ENCODE measurements at regions not wholly inside any gene's neighbourhood (a gene's known extent, or its start where the extent isn't known, plus 50 kb on each side); places are given as distances from the start of the nearest gene placed in this dataset.

- H3K4me3 Mint-ChIP-seq = peak overlapping the region; percentile 72
- H3K9me3 Mint-ChIP-seq = no peaks in the 10 kb centered on the region
- H3K36me3 Mint-ChIP-seq (ENCODE audit: low read depth) = no peaks in the 10 kb centered on the region
- H3K27me3 Mint-ChIP-seq (ENCODE audit: insufficient read depth) = peaks cover 2% of the 10 kb centered on the region; the same call in 1 of the 2 replicates
- H3K27ac Mint-ChIP-seq = peak overlapping the region; percentile 83
- H3K4me1 Mint-ChIP-seq (ENCODE audit: low read depth) = peaks cover 62% of the 10 kb centered on the region
- TF ChIP-seq, protein P1, sequence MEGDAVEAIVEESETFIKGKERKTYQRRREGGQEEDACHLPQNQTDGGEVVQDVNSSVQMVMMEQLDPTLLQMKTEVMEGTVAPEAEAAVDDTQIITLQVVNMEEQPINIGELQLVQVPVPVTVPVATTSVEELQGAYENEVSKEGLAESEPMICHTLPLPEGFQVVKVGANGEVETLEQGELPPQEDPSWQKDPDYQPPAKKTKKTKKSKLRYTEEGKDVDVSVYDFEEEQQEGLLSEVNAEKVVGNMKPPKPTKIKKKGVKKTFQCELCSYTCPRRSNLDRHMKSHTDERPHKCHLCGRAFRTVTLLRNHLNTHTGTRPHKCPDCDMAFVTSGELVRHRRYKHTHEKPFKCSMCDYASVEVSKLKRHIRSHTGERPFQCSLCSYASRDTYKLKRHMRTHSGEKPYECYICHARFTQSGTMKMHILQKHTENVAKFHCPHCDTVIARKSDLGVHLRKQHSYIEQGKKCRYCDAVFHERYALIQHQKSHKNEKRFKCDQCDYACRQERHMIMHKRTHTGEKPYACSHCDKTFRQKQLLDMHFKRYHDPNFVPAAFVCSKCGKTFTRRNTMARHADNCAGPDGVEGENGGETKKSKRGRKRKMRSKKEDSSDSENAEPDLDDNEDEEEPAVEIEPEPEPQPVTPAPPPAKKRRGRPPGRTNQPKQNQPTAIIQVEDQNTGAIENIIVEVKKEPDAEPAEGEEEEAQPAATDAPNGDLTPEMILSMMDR (IDR thresholded peaks at IDR 0.05) = no peak
- DNase-seq = no peak
Measured at GRCh38 chr1:58402444-58402843, 144.1 kb downstream of the OMA1 start.

- Mint-ChIP-seq H3K4me1 (ENCODE audit: low read depth) (peaks cover 64% of the 10 kb centered on the region), H3K9me3 (no peaks in the 10 kb centered on the region), H3K36me3 (ENCODE audit: low read depth) (no peaks in the 10 kb centered on the region), H3K4me3 (peak overlapping the region; percentile 72), H3K27me3 (ENCODE audit: insufficient read depth) (peaks cover 2% of the 10 kb centered on the region), H3K27ac (peak overlapping the region; percentile 83)
- DNase-seq = no peak
- TF ChIP-seq, protein P1 (IDR thresholded peaks at IDR 0.05) = no peak
Measured at GRCh38 chr1:58401991-58402390, 144.5 kb downstream of the OMA1 start.

DNA sequence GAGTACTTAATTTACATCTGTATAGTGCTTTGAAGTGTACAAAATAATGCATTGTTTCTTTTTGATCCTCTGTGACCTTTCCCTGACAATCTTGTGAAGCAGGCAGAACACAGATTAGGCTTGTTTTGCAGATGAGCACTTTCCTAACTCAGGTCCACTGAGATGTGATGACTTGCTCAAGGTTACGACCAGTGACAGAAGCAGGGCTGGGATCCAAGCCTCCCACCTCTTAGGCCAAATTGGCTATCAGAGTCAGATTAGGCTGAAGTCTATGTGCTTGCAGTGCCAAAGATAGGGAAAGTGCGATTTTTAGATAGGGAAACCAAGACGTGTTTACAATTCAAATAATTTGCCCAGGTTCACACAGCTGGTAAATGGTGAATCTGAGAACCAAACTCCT lies 147.3 kb downstream of the OMA1 start:
- Mint-ChIP-seq H3K4me1 (ENCODE audit: low read depth) (peaks cover 83% of the 10 kb centered on the region), H3K4me3 (no peak overlapping the region), H3K27me3 (ENCODE audit: insufficient read depth) (peaks cover 3% of the 10 kb centered on the region), H3K27ac (no peak overlapping the region), H3K36me3 (ENCODE audit: low read depth) (0 out of 2 replicates have a peak, but pooled peaks cover 4% of the 10 kb centered on the region), H3K9me3 (no peaks in the 10 kb centered on the region)
- DNase-seq = no peak
- TF ChIP-seq, protein P1 (IDR thresholded peaks at IDR 0.05) = no peak

DNA sequence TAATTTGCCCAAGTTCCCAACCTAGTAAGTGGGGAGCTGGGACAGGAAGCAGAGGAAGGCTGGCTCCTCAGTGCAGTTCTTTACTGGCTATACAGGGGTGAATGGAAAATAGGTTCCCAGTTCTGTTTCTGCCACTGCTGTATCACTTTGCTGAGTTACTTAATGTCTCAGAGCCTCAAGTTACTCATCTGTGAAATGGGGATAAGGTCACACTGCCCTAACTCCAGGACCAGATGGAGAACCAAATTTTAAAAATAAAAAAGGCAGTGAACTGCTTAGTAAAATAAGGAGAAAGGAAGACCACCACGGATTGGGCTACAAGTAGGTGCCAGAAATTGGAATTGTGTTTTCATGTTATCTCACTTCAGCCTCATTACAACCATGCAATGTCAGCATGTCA lies 147.8 kb downstream of the OMA1 start:
- no peak for DNase-seq
- peaks cover 82% of the 10 kb centered on the region for H3K4me1 Mint-ChIP-seq (ENCODE audit: low read depth)
- H3K36me3 Mint-ChIP-seq (ENCODE audit: low read depth) = 0 out of 2 replicates have a peak, but pooled peaks cover 4% of the 10 kb centered on the region
- no peak overlapping the region; the same call in 1 of the 2 replicates for H3K27ac Mint-ChIP-seq
- H3K4me3 Mint-ChIP-seq = no peak overlapping the region
- TF ChIP-seq, protein P1 (IDR thresholded peaks at IDR 0.05) = no peak
- H3K9me3 Mint-ChIP-seq = no peaks in the 10 kb centered on the region
- peaks cover 3% of the 10 kb centered on the region for H3K27me3 Mint-ChIP-seq (ENCODE audit: insufficient read depth)

GRCh38 chr1:58397187-58397820 lies 149.2 kb downstream of the OMA1 start:
- Mint-ChIP-seq H3K9me3 (no peaks in the 10 kb centered on the region), H3K36me3 (ENCODE audit: low read depth) (0 out of 2 replicates have a peak, but pooled peaks cover 4% of the 10 kb centered on the region), H3K4me3 (peak overlapping the region; percentile 38; the same call in 1 of the 2 replicates), H3K27me3 (ENCODE audit: insufficient read depth) (peaks cover 1% of the 10 kb centered on the region), H3K27ac (peak overlapping the region; percentile 92), H3K4me1 (ENCODE audit: low read depth) (peaks cover 68% of the 10 kb centered on the region)
- peak; percentile 87 for DNase-seq
- TF ChIP-seq, protein P1 (IDR thresholded peaks at IDR 0.05) = no peak

All from HFFc6 (cell line).